Endothelial cell of umbilical vein (primary cell): ENCODE measurements at regions not wholly inside any gene's neighbourhood (a gene's known extent, or its start where the extent isn't known, plus 50 kb on each side); places are given as distances from the start of the nearest gene placed in this dataset.

Experiments used
- EZH2 ChIP-seq: IDR thresholded peaks from 2 replicates; pipeline ENCODE4 v1.6.1; 2012; ENCODE audit warnings: borderline replicate concordance, low read depth, mild to moderate bottlenecking, moderate library complexity, low read length, inconsistent platforms; ENCODE audit not compliant: severe bottlenecking
- FOS ChIP-seq: IDR thresholded peaks from 2 replicates; pipeline ENCODE4 v1.6.1; 2011; ENCODE audit warnings: mild to moderate bottlenecking, low read length, moderate library complexity, borderline replicate concordance; ENCODE audit not compliant: insufficient read depth
- MYC ChIP-seq: IDR thresholded peaks from one replicate; pipeline ENCODE4 v1.6.1; 2011; ENCODE audit warnings: mild to moderate bottlenecking, low read depth, low read length
- POLR2A ChIP-seq: IDR thresholded peaks from 2 replicates; pipeline ENCODE4 v1.6.1; 2012; ENCODE audit warnings: low read depth, mild to moderate bottlenecking, control low read depth, low read length
- POLR2AphosphoS5 ChIP-seq: IDR thresholded peaks from 2 replicates; pipeline ENCODE4 v1.6.1; 2012; ENCODE audit warnings: low read depth, mild to moderate bottlenecking, control low read depth, low read length, moderate library complexity; ENCODE audit not compliant: insufficient read depth
- TF ChIP-seq, protein P1 (sequence below), 2 donors: IDR thresholded peaks; 1 replicate in 1 of 2; 2 replicates in 1 of 2; pipeline ENCODE4 v1.5.1; 2011; ENCODE audit warnings: low read length in 2 of 2, mild to moderate bottlenecking in 2 of 2, moderate library complexity in 2 of 2, control low read depth in 1 of 2, inconsistent platforms in 1 of 2, low read depth in 1 of 2; ENCODE audit not compliant: insufficient read depth in 1 of 2; ENCODE audit errors: extremely low read depth in 1 of 2
- TF ChIP-seq, protein P2 (sequence below): IDR thresholded peaks from 2 replicates; pipeline ENCODE4 v1.6.1; 2011; ENCODE audit not compliant: insufficient read depth, insufficient read length

DNA sequence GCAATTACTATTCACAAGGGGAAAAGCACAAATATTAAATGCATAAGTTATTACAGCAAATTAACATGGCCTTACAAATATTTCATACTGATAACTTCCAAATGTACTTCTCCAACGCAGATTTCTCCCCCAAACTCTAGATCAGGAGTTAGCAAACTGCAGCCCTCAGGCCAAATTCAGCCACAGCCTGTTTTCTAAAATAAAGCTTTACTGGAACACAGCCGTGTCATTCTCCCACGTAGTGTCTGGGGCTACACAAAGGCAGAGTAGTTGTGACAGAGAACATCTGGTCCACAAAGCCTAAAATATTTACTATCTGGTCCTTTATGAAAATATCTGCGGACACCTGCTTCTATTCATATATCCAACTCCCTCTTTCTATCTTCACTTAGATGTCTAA, 151.8 kb upstream of the AHR start:
- TF ChIP-seq, protein P1, sequence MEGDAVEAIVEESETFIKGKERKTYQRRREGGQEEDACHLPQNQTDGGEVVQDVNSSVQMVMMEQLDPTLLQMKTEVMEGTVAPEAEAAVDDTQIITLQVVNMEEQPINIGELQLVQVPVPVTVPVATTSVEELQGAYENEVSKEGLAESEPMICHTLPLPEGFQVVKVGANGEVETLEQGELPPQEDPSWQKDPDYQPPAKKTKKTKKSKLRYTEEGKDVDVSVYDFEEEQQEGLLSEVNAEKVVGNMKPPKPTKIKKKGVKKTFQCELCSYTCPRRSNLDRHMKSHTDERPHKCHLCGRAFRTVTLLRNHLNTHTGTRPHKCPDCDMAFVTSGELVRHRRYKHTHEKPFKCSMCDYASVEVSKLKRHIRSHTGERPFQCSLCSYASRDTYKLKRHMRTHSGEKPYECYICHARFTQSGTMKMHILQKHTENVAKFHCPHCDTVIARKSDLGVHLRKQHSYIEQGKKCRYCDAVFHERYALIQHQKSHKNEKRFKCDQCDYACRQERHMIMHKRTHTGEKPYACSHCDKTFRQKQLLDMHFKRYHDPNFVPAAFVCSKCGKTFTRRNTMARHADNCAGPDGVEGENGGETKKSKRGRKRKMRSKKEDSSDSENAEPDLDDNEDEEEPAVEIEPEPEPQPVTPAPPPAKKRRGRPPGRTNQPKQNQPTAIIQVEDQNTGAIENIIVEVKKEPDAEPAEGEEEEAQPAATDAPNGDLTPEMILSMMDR (IDR thresholded peaks at IDR 0.05; ENCODE audit: extremely low read depth in 1 of 2, insufficient read depth in 1 of 2, low read depth in 1 of 2, low read length in 2 of 2), result no peak
- no peak for TF ChIP-seq EZH2
- TF ChIP-seq POLR2A, result no peak
- TF ChIP-seq MYC, result no peak
- no peak for TF ChIP-seq POLR2AphosphoS5
- TF ChIP-seq, protein P2, sequence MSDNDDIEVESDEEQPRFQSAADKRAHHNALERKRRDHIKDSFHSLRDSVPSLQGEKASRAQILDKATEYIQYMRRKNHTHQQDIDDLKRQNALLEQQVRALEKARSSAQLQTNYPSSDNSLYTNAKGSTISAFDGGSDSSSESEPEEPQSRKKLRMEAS, result no peak
- no peak for TF ChIP-seq FOS
